HEK293 (cell line): ENCODE measurements at regions not wholly inside any gene's neighbourhood (a gene's known extent, or its start where the extent isn't known, plus 50 kb on each side); places are given as distances from the start of the nearest gene placed in this dataset.

Experiments used
- CTCF ChIA-PET: fragments of 350-600 bp; formaldehyde crosslinking; extraction: SDS; loops from one replicate; lab custom pipeline; 2021; ENCODE audit warnings: antibody characterized with exemption; lab: Yijun Ruan, JAX
- POLR2A ChIA-PET: fragments of 300-600 bp; formaldehyde crosslinking; extraction: SDS; loops from one replicate; lab custom pipeline; 2020; ENCODE audit warnings: antibody characterized with exemption, inconsistent platforms; lab: Yijun Ruan, JAX
- H3K27ac ChIP-seq: fragments of 200-500 bp; sonication (Bioruptor generic); 2 replicates; pipeline ENCODE4 v1.5.1; 2014; ENCODE audit warnings: low read depth, low read length, control low read depth, inconsistent platforms; ENCODE audit errors: extremely low read depth
- H3K36me3 ChIP-seq, 2 experiments: fragments of 200-500 bp in 1 of 2; sonication (Bioruptor generic) in 1 of 2; 1 replicate in 1 of 2; 2 replicates in 1 of 2; pipeline ENCODE4 v1.5.1; 2014 to 2017; ENCODE audit warnings: inconsistent platforms in 2 of 2, low read length in 2 of 2; ENCODE audit not compliant: control insufficient read depth in 2 of 2, insufficient read depth in 1 of 2
- H3K4me1 ChIP-seq: fragments of 200-500 bp; sonication (Bioruptor generic); 2 replicates; pipeline ENCODE4 v1.5.1; 2014; ENCODE audit warnings: mild to moderate bottlenecking, low read length, inconsistent platforms; ENCODE audit not compliant: control insufficient read depth, insufficient read depth
- H3K4me3 ChIP-seq: 2 replicates; pipeline ENCODE4 v1.5.1; 2011; ENCODE audit warnings: low read depth, mild to moderate bottlenecking, control low read depth, low read length, moderate library complexity
- H3K9me3 ChIP-seq: fragments of 200-500 bp; sonication (Bioruptor generic); 2 replicates; pipeline ENCODE4 v1.5.1; 2014; ENCODE audit warnings: low read depth, low read length, inconsistent platforms; ENCODE audit not compliant: control insufficient read depth, insufficient read depth
- GLIS2 ChIP-seq: fragments of 450-650 bp; formaldehyde crosslinking; IDR thresholded peaks from 2 replicates; pipeline ENCODE4 v1.5.1; 2016; ENCODE audit warnings: missing biosample characterization, missing genetic modification characterization
- KLF17 ChIP-seq: fragments of 450-650 bp; formaldehyde crosslinking; IDR thresholded peaks from 2 replicates; pipeline ENCODE4 v1.5.1; 2016; ENCODE audit warnings: missing biosample characterization, missing genetic modification characterization
- PRDM4 ChIP-seq: fragments of 450-650 bp; formaldehyde crosslinking; IDR thresholded peaks from 2 replicates; pipeline ENCODE4 v1.5.1; 2017; ENCODE audit warnings: missing biosample characterization, missing genetic modification characterization
- ZBTB1 ChIP-seq: fragments of 450-650 bp; formaldehyde crosslinking; IDR thresholded peaks from 2 replicates; pipeline ENCODE4 v1.5.1; 2016; ENCODE audit warnings: missing biosample characterization, missing genetic modification characterization
- ZBTB44 ChIP-seq: fragments of 450-650 bp; IDR thresholded peaks from 2 replicates; pipeline ENCODE4 v1.5.1; 2018; ENCODE audit warnings: missing biosample characterization, mild to moderate bottlenecking, missing genetic modification characterization
- ZEB2 ChIP-seq: fragments of 450-650 bp; formaldehyde crosslinking; IDR thresholded peaks from 2 replicates; pipeline ENCODE4 v1.5.1; 2016; ENCODE audit warnings: missing biosample characterization, missing genetic modification characterization
- ZFP3 ChIP-seq: fragments of 450-650 bp; formaldehyde crosslinking; IDR thresholded peaks from 2 replicates; pipeline ENCODE4 v1.5.1; 2016; ENCODE audit warnings: low read depth, missing biosample characterization, missing genetic modification characterization
- ZFP69B ChIP-seq: fragments of 450-650 bp; formaldehyde crosslinking; IDR thresholded peaks from 2 replicates; pipeline ENCODE4 v1.5.1; 2016; ENCODE audit warnings: missing biosample characterization, missing genetic modification characterization
- ZNF394 ChIP-seq: fragments of 450-650 bp; formaldehyde crosslinking; IDR thresholded peaks from 2 replicates; pipeline ENCODE4 v1.5.1; 2016; ENCODE audit warnings: missing biosample characterization, missing genetic modification characterization, mild to moderate bottlenecking, moderate library complexity, borderline replicate concordance
- ZNF416 ChIP-seq: fragments of 450-650 bp; formaldehyde crosslinking; IDR thresholded peaks from 2 replicates; pipeline ENCODE4 v1.5.1; 2016; ENCODE audit warnings: missing biosample characterization, missing genetic modification characterization
- ZNF585B ChIP-seq: fragments of 450-650 bp; formaldehyde crosslinking; IDR thresholded peaks from 2 replicates; pipeline ENCODE4 v1.5.1; 2016; ENCODE audit warnings: missing biosample characterization, missing genetic modification characterization
- ZNF600 ChIP-seq: fragments of 450-650 bp; formaldehyde crosslinking; IDR thresholded peaks from 2 replicates; pipeline ENCODE4 v1.5.1; 2016; ENCODE audit warnings: missing biosample characterization, missing genetic modification characterization
- ZNF623 ChIP-seq: fragments of 450-650 bp; formaldehyde crosslinking; IDR thresholded peaks from 2 replicates; pipeline ENCODE4 v1.5.1; 2016; ENCODE audit warnings: missing biosample characterization, missing genetic modification characterization
- ZNF629 ChIP-seq: fragments of 450-650 bp; formaldehyde crosslinking; IDR thresholded peaks from 2 replicates; pipeline ENCODE4 v1.5.1; 2017; ENCODE audit warnings: missing biosample characterization, missing genetic modification characterization
- ZNF658 ChIP-seq: fragments of 450-650 bp; formaldehyde crosslinking; IDR thresholded peaks from 2 replicates; pipeline ENCODE4; 2016; ENCODE audit warnings: missing biosample characterization, missing genetic modification characterization
- ZNF701 ChIP-seq: fragments of 450-650 bp; formaldehyde crosslinking; IDR thresholded peaks from 2 replicates; pipeline ENCODE4 v1.5.1; 2016; ENCODE audit warnings: missing biosample characterization, missing genetic modification characterization
- ZSCAN16 ChIP-seq: fragments of 450-650 bp; formaldehyde crosslinking; IDR thresholded peaks from 2 replicates; pipeline ENCODE4 v1.5.1; 2016; ENCODE audit warnings: missing biosample characterization, missing genetic modification characterization
- TF ChIP-seq, protein P1 (sequence below): fragments of 450-650 bp; formaldehyde crosslinking; IDR thresholded peaks from 2 replicates; pipeline ENCODE4 v1.5.1; 2016; ENCODE audit warnings: missing biosample characterization, missing genetic modification characterization
- TF ChIP-seq, protein P2 (sequence below): fragments of 450-650 bp; formaldehyde crosslinking; IDR thresholded peaks from 2 replicates; pipeline ENCODE4 v1.5.1; 2016; ENCODE audit warnings: missing biosample characterization, missing genetic modification characterization, borderline replicate concordance

DNA sequence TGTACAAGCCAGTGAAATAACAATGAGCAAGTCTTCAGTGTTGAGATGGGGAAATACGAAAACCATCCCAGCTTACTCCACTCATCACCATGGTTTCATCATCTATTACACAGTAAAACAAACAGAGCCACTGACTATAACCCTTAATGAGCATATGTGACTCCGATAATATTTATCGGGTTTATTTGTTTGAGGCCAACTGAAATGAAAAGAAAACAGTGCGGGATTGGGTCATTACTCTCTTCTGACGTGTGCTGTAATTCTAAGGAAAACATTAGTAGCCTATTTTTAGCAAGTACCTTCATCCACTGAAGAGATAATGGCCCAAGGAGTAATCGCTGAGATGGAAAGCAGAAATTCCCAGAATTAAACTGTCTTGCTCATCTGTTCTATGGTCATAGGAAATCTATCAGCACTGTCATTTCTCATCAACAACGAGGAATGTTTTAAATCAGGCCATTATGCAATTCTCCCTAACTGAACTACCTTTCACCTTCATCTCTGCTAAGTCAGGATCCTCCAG, 716.5 kb downstream of the INHBA start (continued):
- TF ChIP-seq, protein P1, sequence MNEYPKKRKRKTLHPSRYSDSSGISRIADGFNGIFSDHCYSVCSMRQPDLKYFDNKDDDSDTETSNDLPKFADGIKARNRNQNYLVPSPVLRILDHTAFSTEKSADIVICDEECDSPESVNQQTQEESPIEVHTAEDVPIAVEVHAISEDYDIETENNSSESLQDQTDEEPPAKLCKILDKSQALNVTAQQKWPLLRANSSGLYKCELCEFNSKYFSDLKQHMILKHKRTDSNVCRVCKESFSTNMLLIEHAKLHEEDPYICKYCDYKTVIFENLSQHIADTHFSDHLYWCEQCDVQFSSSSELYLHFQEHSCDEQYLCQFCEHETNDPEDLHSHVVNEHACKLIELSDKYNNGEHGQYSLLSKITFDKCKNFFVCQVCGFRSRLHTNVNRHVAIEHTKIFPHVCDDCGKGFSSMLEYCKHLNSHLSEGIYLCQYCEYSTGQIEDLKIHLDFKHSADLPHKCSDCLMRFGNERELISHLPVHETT (tag by site-specific recombination) = peak; percentile 90
- TF ChIP-seq ZBTB1 (tag by site-specific recombination) (peak; percentile 98), ZEB2 (tag by site-specific recombination) (peak; percentile 97)
- TF ChIP-seq, protein P2, sequence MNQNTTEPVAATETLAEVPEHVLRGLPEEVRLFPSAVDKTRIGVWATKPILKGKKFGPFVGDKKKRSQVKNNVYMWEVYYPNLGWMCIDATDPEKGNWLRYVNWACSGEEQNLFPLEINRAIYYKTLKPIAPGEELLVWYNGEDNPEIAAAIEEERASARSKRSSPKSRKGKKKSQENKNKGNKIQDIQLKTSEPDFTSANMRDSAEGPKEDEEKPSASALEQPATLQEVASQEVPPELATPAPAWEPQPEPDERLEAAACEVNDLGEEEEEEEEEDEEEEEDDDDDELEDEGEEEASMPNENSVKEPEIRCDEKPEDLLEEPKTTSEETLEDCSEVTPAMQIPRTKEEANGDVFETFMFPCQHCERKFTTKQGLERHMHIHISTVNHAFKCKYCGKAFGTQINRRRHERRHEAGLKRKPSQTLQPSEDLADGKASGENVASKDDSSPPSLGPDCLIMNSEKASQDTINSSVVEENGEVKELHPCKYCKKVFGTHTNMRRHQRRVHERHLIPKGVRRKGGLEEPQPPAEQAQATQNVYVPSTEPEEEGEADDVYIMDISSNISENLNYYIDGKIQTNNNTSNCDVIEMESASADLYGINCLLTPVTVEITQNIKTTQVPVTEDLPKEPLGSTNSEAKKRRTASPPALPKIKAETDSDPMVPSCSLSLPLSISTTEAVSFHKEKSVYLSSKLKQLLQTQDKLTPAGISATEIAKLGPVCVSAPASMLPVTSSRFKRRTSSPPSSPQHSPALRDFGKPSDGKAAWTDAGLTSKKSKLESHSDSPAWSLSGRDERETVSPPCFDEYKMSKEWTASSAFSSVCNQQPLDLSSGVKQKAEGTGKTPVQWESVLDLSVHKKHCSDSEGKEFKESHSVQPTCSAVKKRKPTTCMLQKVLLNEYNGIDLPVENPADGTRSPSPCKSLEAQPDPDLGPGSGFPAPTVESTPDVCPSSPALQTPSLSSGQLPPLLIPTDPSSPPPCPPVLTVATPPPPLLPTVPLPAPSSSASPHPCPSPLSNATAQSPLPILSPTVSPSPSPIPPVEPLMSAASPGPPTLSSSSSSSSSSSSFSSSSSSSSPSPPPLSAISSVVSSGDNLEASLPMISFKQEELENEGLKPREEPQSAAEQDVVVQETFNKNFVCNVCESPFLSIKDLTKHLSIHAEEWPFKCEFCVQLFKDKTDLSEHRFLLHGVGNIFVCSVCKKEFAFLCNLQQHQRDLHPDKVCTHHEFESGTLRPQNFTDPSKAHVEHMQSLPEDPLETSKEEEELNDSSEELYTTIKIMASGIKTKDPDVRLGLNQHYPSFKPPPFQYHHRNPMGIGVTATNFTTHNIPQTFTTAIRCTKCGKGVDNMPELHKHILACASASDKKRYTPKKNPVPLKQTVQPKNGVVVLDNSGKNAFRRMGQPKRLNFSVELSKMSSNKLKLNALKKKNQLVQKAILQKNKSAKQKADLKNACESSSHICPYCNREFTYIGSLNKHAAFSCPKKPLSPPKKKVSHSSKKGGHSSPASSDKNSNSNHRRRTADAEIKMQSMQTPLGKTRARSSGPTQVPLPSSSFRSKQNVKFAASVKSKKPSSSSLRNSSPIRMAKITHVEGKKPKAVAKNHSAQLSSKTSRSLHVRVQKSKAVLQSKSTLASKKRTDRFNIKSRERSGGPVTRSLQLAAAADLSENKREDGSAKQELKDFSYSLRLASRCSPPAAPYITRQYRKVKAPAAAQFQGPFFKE = no peak

- ChIA-PET POLR2A (interaction anchor here (0.5 kb wide), 1 partner anchor 317 kb away, joined by 4 read pairs; no protein-coding TSS in a partner anchor), CTCF (no interaction called here)
- H3K36me3 ChIP-seq = no peaks in the 10 kb centered on the region
- no peak for TF ChIP-seq ZNF658
- TF ChIP-seq ZNF600 (tag by site-specific recombination) = no peak
- TF ChIP-seq ZFP3 (tag by site-specific recombination) = no peak
- no peak for TF ChIP-seq ZNF629 (tag by site-specific recombination)
- TF ChIP-seq ZBTB44 = no peak
- TF ChIP-seq ZNF701 (tag by site-specific recombination) = no peak
- TF ChIP-seq KLF17 (tag by site-specific recombination) = no peak
- no peak for TF ChIP-seq ZNF394 (tag by site-specific recombination)
- TF ChIP-seq PRDM4 (tag by site-specific recombination) = no peak
- no peak for TF ChIP-seq ZNF416
- no peak for TF ChIP-seq ZFP69B (tag by site-specific recombination)
- TF ChIP-seq ZNF585B (tag by site-specific recombination) = no peak
- no peak for TF ChIP-seq GLIS2 (tag by site-specific recombination)
- TF ChIP-seq ZSCAN16 = no peak
- no peak for TF ChIP-seq ZNF623 (tag by site-specific recombination)
- no peaks in the 10 kb centered on the region for H3K9me3 ChIP-seq
- no peak overlapping the region for H3K4me3 ChIP-seq
- H3K27ac ChIP-seq = no peak overlapping the region
- peaks cover 13% of the 10 kb centered on the region for H3K4me1 ChIP-seq
Measured at GRCh38 chr7:40983111-40983510, 719.8 kb downstream of the INHBA start.
